ENCODE measurements at regions not wholly inside any gene's neighbourhood (a gene's known extent, or its start where the extent isn't known, plus 50 kb on each side); places are given as distances from the start of the nearest gene placed in this dataset.

DNA sequence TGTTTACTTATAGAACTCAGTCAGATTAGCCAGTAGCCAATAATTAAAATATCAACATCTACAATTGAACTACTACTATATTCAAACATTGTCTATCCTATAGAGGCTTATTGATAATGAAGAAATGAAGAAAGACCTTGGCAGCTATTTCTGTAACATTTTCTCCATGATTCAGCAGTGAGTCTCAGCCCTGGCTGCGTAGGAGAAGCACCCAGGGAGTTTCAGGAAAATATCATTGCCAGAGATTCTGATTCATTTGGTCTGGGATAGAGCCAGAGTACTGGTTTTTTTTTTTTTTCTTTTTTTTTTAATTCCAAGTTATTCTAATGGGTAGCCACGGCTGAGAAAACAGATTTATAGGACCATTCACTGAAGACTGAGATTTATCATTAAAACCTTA lies 404.8 kb downstream of the TXNL1 start:
- H2AFZ ChIP-seq (ENCODE audit: low read depth, low read length): no peak overlapping the region
- no peak overlapping the region for H3K4me3 ChIP-seq (ENCODE audit: low read depth in 1 of 2, low read length in 2 of 2)
- H3K79me2 ChIP-seq (ENCODE audit: insufficient read depth, low read length): no peaks in the 10 kb centered on the region
- H3K4me2 ChIP-seq (ENCODE audit: insufficient read depth, low read length): no peak overlapping the region
- peaks cover 6% of the 10 kb centered on the region for H3K9me3 ChIP-seq (ENCODE audit: insufficient read depth, low read length, severe bottlenecking)
- no peaks in the 10 kb centered on the region for H3K4me1 ChIP-seq (ENCODE audit: insufficient read depth, low read length)
- no peak for ATAC-seq (ENCODE audit: insufficient read depth, low read depth)
- no peak overlapping the region for H3K27ac ChIP-seq (ENCODE audit: low read length)
- DNase-seq: no peak
- no peaks in the 10 kb centered on the region for H3K36me3 ChIP-seq (ENCODE audit: insufficient read depth, low read length)
- H3K9ac ChIP-seq (ENCODE audit: low read depth, low read length): no peak overlapping the region
- no peaks in the 10 kb centered on the region for H4K20me1 ChIP-seq (ENCODE audit: insufficient read depth, low read length)
- no peak for TF ChIP-seq EZH2 (IDR thresholded peaks at IDR 0.05; ENCODE audit: borderline replicate concordance, low read depth, low read length, severe bottlenecking)
- TF ChIP-seq, protein P1, sequence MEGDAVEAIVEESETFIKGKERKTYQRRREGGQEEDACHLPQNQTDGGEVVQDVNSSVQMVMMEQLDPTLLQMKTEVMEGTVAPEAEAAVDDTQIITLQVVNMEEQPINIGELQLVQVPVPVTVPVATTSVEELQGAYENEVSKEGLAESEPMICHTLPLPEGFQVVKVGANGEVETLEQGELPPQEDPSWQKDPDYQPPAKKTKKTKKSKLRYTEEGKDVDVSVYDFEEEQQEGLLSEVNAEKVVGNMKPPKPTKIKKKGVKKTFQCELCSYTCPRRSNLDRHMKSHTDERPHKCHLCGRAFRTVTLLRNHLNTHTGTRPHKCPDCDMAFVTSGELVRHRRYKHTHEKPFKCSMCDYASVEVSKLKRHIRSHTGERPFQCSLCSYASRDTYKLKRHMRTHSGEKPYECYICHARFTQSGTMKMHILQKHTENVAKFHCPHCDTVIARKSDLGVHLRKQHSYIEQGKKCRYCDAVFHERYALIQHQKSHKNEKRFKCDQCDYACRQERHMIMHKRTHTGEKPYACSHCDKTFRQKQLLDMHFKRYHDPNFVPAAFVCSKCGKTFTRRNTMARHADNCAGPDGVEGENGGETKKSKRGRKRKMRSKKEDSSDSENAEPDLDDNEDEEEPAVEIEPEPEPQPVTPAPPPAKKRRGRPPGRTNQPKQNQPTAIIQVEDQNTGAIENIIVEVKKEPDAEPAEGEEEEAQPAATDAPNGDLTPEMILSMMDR (IDR thresholded peaks at IDR 0.05; ENCODE audit: borderline replicate concordance, extremely low read depth, low read length, poor library complexity, severe bottlenecking): no peak
- no peaks in the 10 kb centered on the region for H3K27me3 ChIP-seq (ENCODE audit: insufficient read depth, low read length, poor library complexity)

DNA sequence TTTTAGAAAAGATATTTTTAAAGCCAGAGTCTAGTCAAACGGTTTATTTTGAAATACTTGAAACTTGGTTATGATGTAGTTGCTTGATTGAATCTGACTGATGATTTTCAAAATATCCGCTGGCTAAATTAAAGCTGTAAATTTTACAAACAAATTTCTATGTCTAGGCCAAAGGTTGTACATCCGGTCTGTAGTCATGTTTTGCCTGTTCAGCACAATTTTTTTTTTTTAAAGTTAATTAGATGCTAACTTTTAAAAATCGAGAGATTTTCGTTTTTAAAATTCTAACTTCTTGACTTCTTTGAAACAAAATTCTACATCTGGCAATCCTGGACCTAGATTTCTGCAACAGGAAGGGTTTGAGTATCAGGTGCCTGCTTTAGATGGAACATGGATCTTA lies 412.4 kb downstream of the TXNL1 start:
- ATAC-seq (ENCODE audit: insufficient read depth, low read depth): no peak
- Histone ChIP-seq H2AFZ (ENCODE audit: low read depth, low read length) (no peak overlapping the region), H3K4me2 (ENCODE audit: insufficient read depth, low read length) (no peak overlapping the region)

DNA sequence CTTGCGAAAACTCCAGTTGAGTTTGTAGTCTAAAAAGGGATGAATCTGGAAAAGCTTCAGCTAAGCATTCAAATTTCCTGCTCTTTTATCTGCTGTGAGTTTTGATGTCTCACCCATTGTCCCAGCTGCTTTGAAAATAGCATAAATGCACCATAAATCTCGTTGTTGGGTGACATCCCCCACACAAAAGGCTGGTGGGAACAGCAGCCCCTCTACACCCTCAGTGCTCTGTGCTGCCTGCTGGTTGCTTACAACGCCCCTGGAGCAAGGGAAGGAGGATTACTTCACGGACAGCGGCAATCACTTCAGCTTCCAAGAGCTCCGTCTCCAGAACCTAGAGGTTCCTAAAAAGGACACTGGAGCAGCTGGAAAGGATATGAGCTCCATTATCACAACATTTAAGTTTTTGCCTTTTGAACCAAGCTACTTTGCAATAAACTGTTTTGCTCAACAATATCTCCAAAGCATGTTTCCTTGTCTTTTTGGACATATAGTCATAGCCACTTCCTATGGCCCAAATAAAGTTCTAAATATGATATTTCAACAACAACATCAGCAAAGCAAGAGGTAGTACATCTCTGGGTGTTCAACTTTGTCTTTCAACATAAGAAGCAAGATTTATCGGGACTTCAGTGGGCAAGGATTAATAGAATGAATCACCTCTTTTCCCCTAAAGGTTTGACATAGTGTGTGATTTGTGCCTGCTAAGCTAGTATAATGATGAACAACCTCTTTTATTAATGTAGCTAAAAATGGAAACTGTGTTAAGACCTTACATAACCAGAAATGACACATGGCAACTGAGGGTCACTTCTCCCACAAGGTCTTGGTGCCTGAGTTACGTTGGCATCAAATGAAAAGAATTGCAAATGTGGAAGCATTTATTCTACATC lies 413.5 kb downstream of the TXNL1 start:
- Histone ChIP-seq H3K79me2 (ENCODE audit: insufficient read depth, low read length) (no peaks in the 10 kb centered on the region), H4K20me1 (ENCODE audit: insufficient read depth, low read length) (no peaks in the 10 kb centered on the region), H3K9ac (ENCODE audit: low read depth, low read length) (no peak overlapping the region), H2AFZ (ENCODE audit: low read depth, low read length) (no peak overlapping the region), H3K4me3 (ENCODE audit: low read depth in 1 of 2, low read length in 2 of 2) (no peak overlapping the region), H3K27ac (ENCODE audit: low read length) (no peak overlapping the region), H3K27me3 (ENCODE audit: insufficient read depth, low read length, poor library complexity) (no peaks in the 10 kb centered on the region), H3K4me2 (ENCODE audit: insufficient read depth, low read length) (no peak overlapping the region), H3K9me3 (ENCODE audit: insufficient read depth, low read length, severe bottlenecking) (no peaks in the 10 kb centered on the region), H3K36me3 (ENCODE audit: insufficient read depth, low read length) (no peaks in the 10 kb centered on the region), H3K4me1 (ENCODE audit: insufficient read depth, low read length) (no peaks in the 10 kb centered on the region)
- no peak for TF ChIP-seq EZH2 (IDR thresholded peaks at IDR 0.05; ENCODE audit: borderline replicate concordance, low read depth, low read length, severe bottlenecking)
- TF ChIP-seq, protein P1 (IDR thresholded peaks at IDR 0.05; ENCODE audit: borderline replicate concordance, extremely low read depth, low read length, poor library complexity, severe bottlenecking): no peak
- DNase-seq (no peak), ATAC-seq (ENCODE audit: insufficient read depth, low read depth) (no peak)

More for the DNA sequence above, 412.4 kb downstream of the TXNL1 start:
- Histone ChIP-seq H3K27ac (ENCODE audit: low read length) (no peak overlapping the region), H3K36me3 (ENCODE audit: insufficient read depth, low read length) (no peaks in the 10 kb centered on the region), H3K4me1 (ENCODE audit: insufficient read depth, low read length) (no peaks in the 10 kb centered on the region), H3K9ac (ENCODE audit: low read depth, low read length) (no peak overlapping the region), H4K20me1 (ENCODE audit: insufficient read depth, low read length) (no peaks in the 10 kb centered on the region), H3K79me2 (ENCODE audit: insufficient read depth, low read length) (no peaks in the 10 kb centered on the region), H3K27me3 (ENCODE audit: insufficient read depth, low read length, poor library complexity) (no peaks in the 10 kb centered on the region), H3K9me3 (ENCODE audit: insufficient read depth, low read length, severe bottlenecking) (peaks cover 3% of the 10 kb centered on the region), H3K4me3 (ENCODE audit: low read depth in 1 of 2, low read length in 2 of 2) (no peak overlapping the region)
- DNase-seq: no peak
- no peak for TF ChIP-seq EZH2 (IDR thresholded peaks at IDR 0.05; ENCODE audit: borderline replicate concordance, low read depth, low read length, severe bottlenecking)
- TF ChIP-seq, protein P1 (IDR thresholded peaks at IDR 0.05; ENCODE audit: borderline replicate concordance, extremely low read depth, low read length, poor library complexity, severe bottlenecking): no peak
